Mesodermal cell (in vitro differentiated cells): ENCODE measurements at regions not wholly inside any gene's neighbourhood (a gene's known extent, or its start where the extent isn't known, plus 50 kb on each side); places are given as distances from the start of the nearest gene placed in this dataset.

Experiments used
- H3K27ac ChIP-seq: 2 replicates; pipeline ENCODE4 v1.7.0; 2013; ENCODE audit warnings: mild to moderate bottlenecking, low read depth, low read length, moderate library complexity; ENCODE audit not compliant: severe bottlenecking
- H3K36me3 ChIP-seq: 2 replicates; pipeline ENCODE4 v1.7.1; 2013; ENCODE audit warnings: mild to moderate bottlenecking, low read length, moderate library complexity; ENCODE audit not compliant: control insufficient read depth, insufficient read depth
- H3K4me1 ChIP-seq: one replicate; pipeline ENCODE4 v1.7.1; 2013; ENCODE audit warnings: mild to moderate bottlenecking, low read length; ENCODE audit not compliant: insufficient read depth, control insufficient read depth, poor library complexity, severe bottlenecking
- H3K4me3 ChIP-seq: 2 replicates; pipeline ENCODE4 v1.7.0; 2013; ENCODE audit warnings: low read length, control low read depth, mild to moderate bottlenecking; ENCODE audit not compliant: insufficient read depth, poor library complexity, severe bottlenecking; ENCODE audit errors: extremely low read depth
- H3K9me3 ChIP-seq: 2 replicates; pipeline ENCODE4 v1.7.1; 2013; ENCODE audit warnings: mild to moderate bottlenecking, low read length, moderate library complexity; ENCODE audit not compliant: control insufficient read depth
- WGBS, 2 experiments: methylation state at CpG; one replicate each; pipeline ENCODE4 v1.1.5; 2013; ENCODE audit warnings: missing lambda C conversion rate in 2 of 2; ENCODE audit not compliant: insufficient coverage in 2 of 2; 5-methylcytosine and 5-hydroxymethylcytosine counted together

DNA sequence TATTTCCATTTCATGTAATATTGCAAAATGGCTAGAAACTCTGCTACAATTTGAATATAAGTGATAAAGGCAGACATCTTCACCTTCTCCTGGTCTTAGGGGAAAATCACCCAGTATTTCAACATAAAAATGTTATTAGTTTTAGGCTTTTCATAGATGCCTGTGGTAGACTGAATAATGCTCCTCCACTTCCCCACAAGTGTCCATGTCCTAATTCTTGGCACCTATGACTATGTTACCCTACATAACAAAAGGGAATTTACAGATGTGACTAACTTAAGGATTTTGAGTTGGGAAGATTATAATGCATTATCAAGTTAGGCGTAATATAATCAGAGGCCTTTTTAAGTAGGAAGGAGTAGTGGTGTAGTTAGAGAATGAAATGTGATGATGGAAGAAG, 196.4 kb downstream of the TMTC3 start:
- Histone ChIP-seq H3K4me3 (no peak overlapping the region), H3K4me1 (no peaks in the 10 kb centered on the region), H3K36me3 (no peaks in the 10 kb centered on the region), H3K27ac (no peak overlapping the region), H3K9me3 (no peaks in the 10 kb centered on the region)
- WGBS, 2 experiments, result 0% methylated on average over 1 of the region's 1 CpG

DNA sequence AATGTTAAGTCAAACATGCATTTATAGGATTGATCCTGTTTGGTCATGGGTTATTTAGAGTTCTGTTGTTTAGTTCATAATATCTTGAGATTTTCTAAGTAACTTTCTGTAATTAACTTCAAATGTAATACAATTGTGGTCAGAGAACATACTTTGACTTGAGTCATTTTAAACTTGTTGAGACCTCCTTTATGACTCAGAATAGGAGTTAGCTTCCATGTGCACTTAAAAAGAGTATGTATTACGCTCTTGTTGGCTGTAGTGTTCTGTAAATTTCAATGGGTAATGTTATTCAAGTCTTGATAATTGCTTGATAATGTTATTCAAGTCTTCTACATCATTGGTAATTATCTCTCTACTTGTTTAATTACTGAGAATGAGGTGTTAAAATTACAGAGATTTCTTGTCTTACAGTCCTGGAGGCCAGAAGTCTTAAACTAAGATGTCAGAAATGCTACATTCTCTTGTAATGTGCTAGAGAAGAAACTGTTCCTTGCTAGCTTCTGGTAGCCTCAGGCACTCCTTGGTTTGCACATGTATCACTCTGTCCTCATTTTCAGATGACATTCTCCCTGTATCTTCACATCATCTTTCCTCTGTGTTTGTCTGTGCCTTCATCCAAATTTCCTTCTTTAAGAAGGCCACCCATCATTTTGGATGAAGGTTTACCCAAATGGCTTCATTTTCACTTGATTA, 197.3 kb downstream of the TMTC3 start:
- no peaks in the 10 kb centered on the region for H3K9me3 ChIP-seq
- no peak overlapping the region for H3K27ac ChIP-seq
- WGBS, 2 experiments, result 100% methylated on average over 1 of the region's 1 CpG; no CpG with 5 or more reads in 1 of the 2 experiments
- no peaks in the 10 kb centered on the region for H3K36me3 ChIP-seq
- H3K4me3 ChIP-seq, result no peak overlapping the region
- H3K4me1 ChIP-seq, result no peaks in the 10 kb centered on the region

DNA sequence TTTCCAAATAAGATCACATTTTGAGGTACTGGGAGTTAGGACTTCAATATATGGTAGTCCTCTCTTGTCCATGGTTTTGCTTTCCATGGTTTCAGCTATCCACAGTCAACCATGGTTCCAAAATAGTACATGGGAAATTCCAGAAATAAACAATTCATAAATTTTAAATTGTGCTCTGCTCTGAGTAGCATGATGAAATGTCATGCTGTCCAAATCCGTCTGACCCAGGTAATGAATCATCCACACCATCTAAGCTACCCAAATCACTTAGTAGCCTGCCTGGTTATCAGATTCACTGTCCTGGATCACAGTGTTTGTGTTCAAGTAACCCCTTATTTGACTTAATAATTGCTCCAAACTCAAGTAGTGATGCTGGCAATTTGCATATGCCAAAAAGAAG, 197.9 kb downstream of the TMTC3 start:
- Histone ChIP-seq H3K36me3 (no peaks in the 10 kb centered on the region), H3K4me3 (no peak overlapping the region), H3K4me1 (no peaks in the 10 kb centered on the region), H3K9me3 (no peaks in the 10 kb centered on the region), H3K27ac (no peak overlapping the region)
- 100% methylated on average over 1 of the region's 1 CpG for WGBS, 2 experiments

DNA sequence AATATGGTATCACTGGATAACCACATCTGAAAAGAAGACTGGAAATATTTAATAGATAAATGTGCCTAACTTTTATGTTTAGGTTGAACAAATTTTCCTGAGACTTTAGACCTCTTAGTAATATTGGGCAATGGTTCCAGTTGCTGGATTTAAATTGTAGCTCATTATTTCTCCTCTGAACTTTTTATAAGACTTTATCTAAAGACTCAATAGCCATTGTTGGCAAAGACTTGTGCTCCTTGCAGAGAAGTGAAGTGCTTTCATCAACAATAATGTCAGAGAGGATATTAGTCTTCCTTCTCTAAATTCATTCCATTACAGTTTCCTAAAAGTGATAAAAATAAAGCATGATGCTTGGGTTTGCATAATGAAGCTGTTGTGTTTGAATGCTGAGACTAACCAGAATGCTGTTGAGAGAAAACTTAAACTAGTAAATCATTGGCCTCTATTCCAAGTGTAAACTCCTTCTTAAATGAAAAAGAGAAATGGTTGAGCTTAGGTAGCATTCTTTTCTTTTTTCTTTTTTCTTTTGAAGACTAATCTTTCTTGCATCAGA, 200.2 kb downstream of the TMTC3 start:
- H3K4me3 ChIP-seq, result no peak overlapping the region
- H3K36me3 ChIP-seq, result no peaks in the 10 kb centered on the region
- no peaks in the 10 kb centered on the region for H3K4me1 ChIP-seq
- no peaks in the 10 kb centered on the region for H3K9me3 ChIP-seq
- H3K27ac ChIP-seq, result no peak overlapping the region

DNA sequence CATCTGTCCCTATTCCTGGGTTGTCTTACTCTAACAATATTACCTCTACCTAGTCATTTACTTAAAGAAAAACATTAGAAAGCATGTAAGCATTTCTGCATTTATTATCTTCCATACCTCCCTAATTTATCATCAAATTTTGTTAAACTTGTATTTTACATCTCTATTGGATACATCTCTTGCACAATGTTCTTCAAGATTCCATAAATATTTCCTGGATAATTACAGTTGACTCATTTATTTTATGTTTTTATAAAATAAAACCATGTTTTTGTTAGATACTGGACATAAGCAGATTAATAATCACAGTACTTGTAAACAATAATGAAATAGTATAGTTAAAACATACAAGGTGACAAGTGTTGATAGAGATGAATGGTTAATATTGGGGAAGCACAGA, 209.0 kb downstream of the TMTC3 start:
- Histone ChIP-seq H3K36me3 (no peaks in the 10 kb centered on the region), H3K4me3 (no peak overlapping the region), H3K27ac (no peak overlapping the region), H3K9me3 (no peaks in the 10 kb centered on the region), H3K4me1 (no peaks in the 10 kb centered on the region)

DNA sequence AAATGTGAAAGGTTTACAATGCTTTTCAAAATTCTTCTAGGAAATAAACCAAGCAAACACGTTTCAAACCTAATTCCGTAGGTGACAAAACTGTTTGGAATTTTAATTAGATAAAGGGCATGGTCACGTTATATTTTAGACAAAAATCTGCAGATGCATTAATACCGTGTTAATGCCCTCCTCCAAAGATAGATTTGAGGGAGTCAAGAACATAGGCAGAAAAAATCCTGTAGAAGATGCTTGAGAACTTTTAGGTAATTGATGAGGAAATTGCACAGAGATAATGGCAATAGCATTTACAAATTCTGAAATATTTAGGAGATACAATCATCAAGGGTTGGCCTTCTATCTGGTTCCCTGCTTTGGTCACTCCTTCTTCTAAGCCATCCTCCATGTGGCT, 212.6 kb downstream of the TMTC3 start:
- 88 to 100% methylated on average over 2 to 3 of the region's 4 CpGs for WGBS, 2 experiments
- Histone ChIP-seq H3K9me3 (no peaks in the 10 kb centered on the region), H3K27ac (no peak overlapping the region), H3K4me3 (no peak overlapping the region), H3K36me3 (no peaks in the 10 kb centered on the region), H3K4me1 (no peaks in the 10 kb centered on the region)

DNA sequence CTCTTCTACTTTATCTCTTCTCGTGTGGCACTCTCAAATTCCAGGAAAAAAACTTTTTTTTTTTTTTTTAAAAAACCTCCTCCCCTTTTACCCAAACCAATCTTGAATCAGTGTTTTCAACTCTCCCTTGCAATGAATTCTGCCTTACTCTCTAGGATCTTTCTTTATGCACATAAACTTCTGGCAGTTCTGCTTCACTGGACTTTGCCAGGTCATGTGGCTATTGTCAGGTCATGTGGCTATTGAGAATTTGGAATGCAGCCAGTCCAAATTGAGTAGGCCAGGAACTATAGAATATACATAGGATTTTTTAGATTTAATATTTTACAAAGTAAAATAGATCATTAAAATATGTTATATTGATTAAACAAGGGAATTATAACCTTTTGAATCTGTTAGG, 218.2 kb downstream of the TMTC3 start:
- H3K4me3 ChIP-seq, result no peak overlapping the region
- WGBS, 2 experiments, result 78% methylated on average over 1 of the region's 1 CpG; no CpG with 5 or more reads in 1 of the 2 experiments
- H3K9me3 ChIP-seq, result no peaks in the 10 kb centered on the region
- no peaks in the 10 kb centered on the region for H3K4me1 ChIP-seq
- H3K27ac ChIP-seq, result no peak overlapping the region
- no peaks in the 10 kb centered on the region for H3K36me3 ChIP-seq

DNA sequence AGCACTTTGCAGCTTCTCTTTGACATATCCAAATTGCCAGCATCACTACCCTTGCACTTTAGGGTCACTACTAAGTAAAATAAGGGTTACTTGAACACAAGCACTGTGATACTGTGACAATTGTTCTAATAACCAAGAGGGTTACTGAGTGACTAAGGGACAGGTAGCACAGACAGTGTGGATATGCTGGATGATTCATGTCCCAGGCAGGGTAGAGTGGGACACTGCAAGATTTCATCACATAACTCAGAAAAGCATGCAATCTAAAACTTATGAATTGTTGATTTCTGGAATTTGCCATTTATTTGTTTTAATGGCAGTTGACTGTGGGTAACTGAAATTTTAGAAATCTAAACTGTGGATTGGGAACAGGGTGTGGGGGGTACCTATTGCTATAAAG, 218.8 kb downstream of the KITLG start:
- no peaks in the 10 kb centered on the region for H3K9me3 ChIP-seq
- no peak overlapping the region for H3K27ac ChIP-seq
- no peaks in the 10 kb centered on the region for H3K36me3 ChIP-seq
- H3K4me1 ChIP-seq, result no peaks in the 10 kb centered on the region
- no peak overlapping the region for H3K4me3 ChIP-seq

DNA sequence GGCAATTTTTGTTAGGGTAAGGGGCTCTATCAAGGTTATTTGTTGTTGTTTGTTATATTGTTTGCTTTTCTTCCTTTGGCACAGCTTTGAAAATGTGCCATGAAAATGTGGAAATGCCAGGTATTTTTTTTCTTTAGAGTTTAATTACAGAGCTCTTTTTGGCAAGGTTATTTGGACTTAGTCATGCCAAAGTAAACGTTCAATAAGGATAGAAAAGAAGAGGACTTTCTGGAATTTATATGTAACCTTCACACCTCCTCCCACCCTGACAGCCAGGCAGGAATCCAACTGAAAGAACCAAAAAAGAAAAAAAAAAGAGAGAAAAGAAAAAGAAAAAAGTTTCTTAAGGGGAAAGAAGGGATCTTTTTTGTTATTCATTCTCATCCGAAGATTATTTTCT, 217.8 kb downstream of the KITLG start:
- WGBS, 2 experiments, result no CpG with 5 or more reads among the region's 2 CpGs
- H3K4me3 ChIP-seq, result no peak overlapping the region

DNA sequence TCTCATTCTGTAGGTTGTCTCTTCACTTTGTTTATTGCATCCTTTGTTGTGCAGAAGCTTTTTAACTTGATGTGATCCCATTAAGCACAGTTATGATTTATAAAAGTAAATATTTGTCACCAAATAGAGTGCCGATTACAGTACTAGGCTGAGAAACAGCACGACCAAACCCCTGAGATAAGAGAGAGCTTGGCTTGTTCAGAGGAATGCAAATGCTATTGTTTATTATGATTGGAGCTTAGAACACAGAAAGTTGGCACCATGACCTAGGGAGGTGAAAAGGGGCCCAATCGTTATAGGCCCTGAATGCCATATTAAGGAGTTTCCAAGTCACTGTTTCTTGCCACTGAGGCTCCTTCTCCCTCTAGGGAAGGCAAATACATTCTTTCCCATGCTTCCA, 214.9 kb downstream of the KITLG start:
- H3K36me3 ChIP-seq, result no peaks in the 10 kb centered on the region
- H3K4me3 ChIP-seq, result no peak overlapping the region
- 85 to 88% methylated on average over 3 of the region's 3 CpGs for WGBS, 2 experiments
- no peaks in the 10 kb centered on the region for H3K4me1 ChIP-seq
- no peak overlapping the region for H3K27ac ChIP-seq
- no peaks in the 10 kb centered on the region for H3K9me3 ChIP-seq

More for the DNA sequence above, 217.8 kb downstream of the KITLG start:
- Histone ChIP-seq H3K9me3 (no peaks in the 10 kb centered on the region), H3K4me1 (no peaks in the 10 kb centered on the region), H3K27ac (no peak overlapping the region), H3K36me3 (no peaks in the 10 kb centered on the region)

DNA sequence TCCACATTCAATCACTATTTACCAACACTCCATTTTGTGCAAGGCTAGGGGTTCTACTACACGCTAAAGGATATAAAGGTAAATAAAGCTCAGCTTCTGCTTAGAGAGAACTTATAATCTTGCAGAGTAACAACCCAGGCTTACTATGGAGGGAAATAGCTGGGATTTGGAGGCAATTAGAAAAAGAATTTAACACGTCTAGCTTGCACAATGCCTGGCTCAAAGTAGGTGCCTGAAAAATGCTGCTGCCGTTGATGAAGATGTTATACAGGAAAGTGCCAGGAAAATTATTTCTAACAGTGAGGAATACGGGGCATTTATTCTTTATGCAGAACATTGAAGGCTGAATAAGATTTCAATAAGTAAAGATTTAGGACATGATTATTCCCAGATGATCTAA, 214.2 kb downstream of the KITLG start:
- Histone ChIP-seq H3K4me3 (no peak overlapping the region), H3K9me3 (no peaks in the 10 kb centered on the region), H3K27ac (no peak overlapping the region), H3K4me1 (no peaks in the 10 kb centered on the region), H3K36me3 (no peaks in the 10 kb centered on the region)
- WGBS, 2 experiments, result 85 to 88% methylated on average over 2 to 4 of the region's 4 CpGs
